ENCODE measurements at regions not wholly inside any gene's neighbourhood (a gene's known extent, or its start where the extent isn't known, plus 50 kb on each side); places are given as distances from the start of the nearest gene placed in this dataset.

- no peak for DNase-seq (ENCODE audit: low read depth)
- TF ChIP-seq, protein P1, sequence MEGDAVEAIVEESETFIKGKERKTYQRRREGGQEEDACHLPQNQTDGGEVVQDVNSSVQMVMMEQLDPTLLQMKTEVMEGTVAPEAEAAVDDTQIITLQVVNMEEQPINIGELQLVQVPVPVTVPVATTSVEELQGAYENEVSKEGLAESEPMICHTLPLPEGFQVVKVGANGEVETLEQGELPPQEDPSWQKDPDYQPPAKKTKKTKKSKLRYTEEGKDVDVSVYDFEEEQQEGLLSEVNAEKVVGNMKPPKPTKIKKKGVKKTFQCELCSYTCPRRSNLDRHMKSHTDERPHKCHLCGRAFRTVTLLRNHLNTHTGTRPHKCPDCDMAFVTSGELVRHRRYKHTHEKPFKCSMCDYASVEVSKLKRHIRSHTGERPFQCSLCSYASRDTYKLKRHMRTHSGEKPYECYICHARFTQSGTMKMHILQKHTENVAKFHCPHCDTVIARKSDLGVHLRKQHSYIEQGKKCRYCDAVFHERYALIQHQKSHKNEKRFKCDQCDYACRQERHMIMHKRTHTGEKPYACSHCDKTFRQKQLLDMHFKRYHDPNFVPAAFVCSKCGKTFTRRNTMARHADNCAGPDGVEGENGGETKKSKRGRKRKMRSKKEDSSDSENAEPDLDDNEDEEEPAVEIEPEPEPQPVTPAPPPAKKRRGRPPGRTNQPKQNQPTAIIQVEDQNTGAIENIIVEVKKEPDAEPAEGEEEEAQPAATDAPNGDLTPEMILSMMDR (IDR thresholded peaks at IDR 0.05; ENCODE audit: insufficient read depth, low read depth, low read length, missing control alignments), result no peak
- no peak overlapping the region for H3K4me3 ChIP-seq (ENCODE audit: low read length)
Observed at GRCh38 chrY:7682386-7682785, 770.8 kb upstream of the AMELY start.

DNA sequence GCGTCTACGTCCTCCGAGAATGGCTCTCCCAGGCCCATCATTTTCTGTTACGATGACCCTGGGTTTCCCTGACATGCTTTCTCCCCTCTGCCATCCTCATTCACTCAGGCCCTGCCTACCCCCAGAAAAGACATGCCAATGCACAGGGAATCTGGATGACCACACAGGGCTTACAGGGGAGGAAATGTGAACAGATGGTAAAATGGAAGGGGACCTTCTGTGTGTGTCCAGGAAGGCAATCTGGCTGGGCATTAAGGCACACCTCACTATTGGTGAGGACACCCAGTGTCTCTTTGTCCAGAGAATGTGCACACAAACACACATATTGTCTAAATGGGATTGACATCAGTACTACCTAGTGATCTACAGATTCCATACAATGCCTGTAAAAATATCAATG is 769.9 kb upstream of the AMELY start:
- H3K4me3 ChIP-seq (ENCODE audit: low read length), result no peak overlapping the region
- TF ChIP-seq, protein P1 (IDR thresholded peaks at IDR 0.05; ENCODE audit: insufficient read depth, low read depth, low read length, missing control alignments), result no peak
- DNase-seq (ENCODE audit: low read depth), result no peak

GRCh38 chrY:7674465-7674864 is 762.9 kb upstream of the AMELY start:
- DNase-seq (ENCODE audit: low read depth), result peak; percentile 16
- no peak overlapping the region for H3K4me3 ChIP-seq (ENCODE audit: low read length)
- TF ChIP-seq, protein P1 (IDR thresholded peaks at IDR 0.05; ENCODE audit: insufficient read depth, low read depth, low read length, missing control alignments), result no peak

DNA sequence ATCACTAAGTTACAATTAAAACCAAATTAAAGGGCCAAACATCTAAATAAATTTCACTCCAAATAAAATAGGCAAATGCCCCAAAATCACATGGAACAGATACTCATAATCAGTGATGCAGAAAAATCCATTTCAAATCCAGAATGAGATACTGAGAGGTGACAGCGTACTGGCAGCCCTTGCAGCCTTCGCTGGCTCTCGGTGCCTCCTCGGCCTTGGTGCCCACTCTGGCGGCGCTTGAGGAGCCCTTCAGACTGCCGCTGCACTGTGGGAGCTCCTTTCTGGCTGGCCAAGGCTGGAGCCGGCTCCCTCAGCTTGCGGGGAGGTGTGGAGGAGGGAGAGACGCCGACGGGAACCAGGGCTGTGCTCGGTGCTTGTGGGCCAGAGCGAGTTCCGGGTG is 761.2 kb upstream of the AMELY start:
- TF ChIP-seq, protein P1 (IDR thresholded peaks at IDR 0.05; ENCODE audit: insufficient read depth, low read depth, low read length, missing control alignments), result no peak
- no peak overlapping the region for H3K4me3 ChIP-seq (ENCODE audit: low read length)
- no peak for DNase-seq (ENCODE audit: low read depth)

GRCh38 chrY:7663261-7663660 is 751.7 kb upstream of the AMELY start:
- no peak overlapping the region for H3K4me3 ChIP-seq (ENCODE audit: low read length)
- DNase-seq (ENCODE audit: low read depth), result peak; percentile 33
- TF ChIP-seq, protein P1 (IDR thresholded peaks at IDR 0.05; ENCODE audit: insufficient read depth, low read depth, low read length, missing control alignments), result no peak

- TF ChIP-seq, protein P1 (IDR thresholded peaks at IDR 0.05; ENCODE audit: insufficient read depth, low read depth, low read length, missing control alignments), result no peak
- H3K4me3 ChIP-seq (ENCODE audit: low read length), result no peak overlapping the region
- no peak for DNase-seq (ENCODE audit: low read depth)
Observed at GRCh38 chrY:7659047-7659446, 747.5 kb upstream of the AMELY start.

DNA sequence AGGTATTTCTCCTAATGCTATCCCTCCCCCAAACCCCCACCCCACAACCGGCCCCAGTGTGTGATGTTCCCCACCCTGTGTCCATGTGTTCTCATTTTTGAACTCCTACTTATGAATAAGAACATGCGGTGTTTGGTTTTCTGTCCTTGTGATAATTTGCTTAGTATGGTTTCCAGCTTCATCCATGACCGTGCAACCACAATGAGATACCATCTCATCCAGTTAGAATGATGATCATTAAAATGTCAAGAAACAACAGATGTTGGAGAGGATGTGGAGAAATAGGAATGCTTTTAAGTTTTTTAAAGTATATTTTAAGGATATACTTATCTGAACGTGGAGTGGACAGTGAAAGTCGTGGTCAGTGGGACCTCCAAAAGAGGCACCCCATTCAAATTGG is 745.0 kb upstream of the AMELY start:
- TF ChIP-seq, protein P1 (IDR thresholded peaks at IDR 0.05; ENCODE audit: insufficient read depth, low read depth, low read length, missing control alignments), result no peak
- DNase-seq (ENCODE audit: low read depth), result no peak
- H3K4me3 ChIP-seq (ENCODE audit: low read length), result no peak overlapping the region

All from epithelial cell of esophagus (primary cell).